ENCODE measurements at regions not wholly inside any gene's neighbourhood (a gene's known extent, or its start where the extent isn't known, plus 50 kb on each side); places are given as distances from the start of the nearest gene placed in this dataset.

GRCh38 chr11:116271479-116271878 is 501.3 kb downstream of the BUD13 start:
- Histone ChIP-seq H4K20me1 (ENCODE audit: insufficient read depth) (no peaks in the 10 kb centered on the region), H3F3A (replicated peaks; ENCODE audit: insufficient read depth) (no peaks in the 10 kb centered on the region), H3K4me3 (ENCODE audit: low read depth in 2 of 2, low read length in 1 of 2) (no peak overlapping the region), H3K9me3 (no peaks in the 10 kb centered on the region), H3K9me2 (no peaks in the 10 kb centered on the region), H3K36me3 (replicated peaks in 1 of 2; ENCODE audit: control insufficient read depth in 1 of 2, insufficient read depth in 2 of 2, low read length in 1 of 2) (no peaks in the 10 kb centered on the region), H3K27me3 (ENCODE audit: insufficient read depth) (no peaks in the 10 kb centered on the region), H3K4me2 (no peak overlapping the region), H2AFZ (ENCODE audit: low read depth) (no peak overlapping the region), H3K4me1 (ENCODE audit: control insufficient read depth in 1 of 2, insufficient read depth in 2 of 2, low read depth in 1 of 2, low read length in 1 of 2) (peaks cover 0 to 22% of the 10 kb centered on the region in 2 experiments; a peak in 1 of 4 replicates), H3K79me2 (ENCODE audit: insufficient read depth) (no peaks in the 10 kb centered on the region), H3K9ac (no peak overlapping the region), H3K27ac (ENCODE audit: low read depth in 2 of 2, low read length in 1 of 2) (no peak overlapping the region)
- no peak for DNase-seq
- TF ChIP-seq JUND (IDR thresholded peaks at IDR 0.05) (no peak), RCOR1 (IDR thresholded peaks at IDR 0.05; ENCODE audit: low read length) (no peak), TAF1 (IDR thresholded peaks at IDR 0.05; ENCODE audit: borderline replicate concordance, low read depth, low read length) (no peak), NRF1 (IDR thresholded peaks at IDR 0.05; ENCODE audit: low read depth, low read length) (no peak), POLR2AphosphoS5 (IDR thresholded peaks at IDR 0.05; ENCODE audit: low read depth, low read length) (no peak), FOSL2 (IDR thresholded peaks at IDR 0.05; ENCODE audit: borderline replicate concordance, low read depth) (no peak), USF1 (IDR thresholded peaks at IDR 0.05; ENCODE audit: borderline replicate concordance, low read depth) (no peak), YY1 (IDR thresholded peaks at IDR 0.05; ENCODE audit: low read depth) (no peak), REST (IDR thresholded peaks at IDR 0.05; ENCODE audit: low read depth, low read length) (no peak), TCF12 (IDR thresholded peaks at IDR 0.05) (no peak), ZBTB33 (IDR thresholded peaks at IDR 0.05; ENCODE audit: borderline replicate concordance, low read depth) (no peak), RXRA (IDR thresholded peaks at IDR 0.05; ENCODE audit: borderline replicate concordance, low read depth) (no peak), CTCF (IDR thresholded peaks at IDR 0.05) (no peak), SIN3A (IDR thresholded peaks at IDR 0.05; ENCODE audit: borderline replicate concordance, low read depth, low read length) (no peak), FOXJ3 (CRISPR knock-in tag; IDR thresholded peaks at IDR 0.05) (no peak), FOXM1 (IDR thresholded peaks at IDR 0.05; ENCODE audit: low read depth) (no peak), GABPA (IDR thresholded peaks at IDR 0.05; ENCODE audit: low read depth) (no peak)
- 72% methylated on average over 6 of the region's 6 CpGs for WGBS (ENCODE audit: low lambda C conversion rate)
- ChIA-PET POLR2A (no interaction called here), CTCF (interaction anchor here (0.6 to 1.5 kb wide), 7 partner anchors 41 to 764 kb away, joined by 3 to 6 read pairs (median 3); no protein-coding TSS in a partner anchor)

Data from SK-N-SH (cell line).